GM12865 (cell line): ENCODE measurements at regions not wholly inside any gene's neighbourhood (a gene's known extent, or its start where the extent isn't known, plus 50 kb on each side); places are given as distances from the start of the nearest gene placed in this dataset.
A peak's percentile ranks its signal among the peaks of the same experiment; 100 is the strongest.

ENCODE experiments used
- DNase-seq: peaks from one replicate; pipeline ENCODE4 v3.0.0; 2010; ENCODE audit warnings: low read depth
- H3K4me3 ChIP-seq: 2 replicates; pipeline ENCODE4 v1.5.1; 2011; ENCODE audit warnings: mild to moderate bottlenecking, low read depth, low read length, control low read depth
- CTCF ChIP-seq: IDR thresholded peaks from 2 replicates; pipeline ENCODE4 v1.5.1; 2011; ENCODE audit warnings: low read length, control low read depth, low read depth, inconsistent platforms; ENCODE audit not compliant: insufficient read depth; ENCODE audit errors: missing control alignments

DNA sequence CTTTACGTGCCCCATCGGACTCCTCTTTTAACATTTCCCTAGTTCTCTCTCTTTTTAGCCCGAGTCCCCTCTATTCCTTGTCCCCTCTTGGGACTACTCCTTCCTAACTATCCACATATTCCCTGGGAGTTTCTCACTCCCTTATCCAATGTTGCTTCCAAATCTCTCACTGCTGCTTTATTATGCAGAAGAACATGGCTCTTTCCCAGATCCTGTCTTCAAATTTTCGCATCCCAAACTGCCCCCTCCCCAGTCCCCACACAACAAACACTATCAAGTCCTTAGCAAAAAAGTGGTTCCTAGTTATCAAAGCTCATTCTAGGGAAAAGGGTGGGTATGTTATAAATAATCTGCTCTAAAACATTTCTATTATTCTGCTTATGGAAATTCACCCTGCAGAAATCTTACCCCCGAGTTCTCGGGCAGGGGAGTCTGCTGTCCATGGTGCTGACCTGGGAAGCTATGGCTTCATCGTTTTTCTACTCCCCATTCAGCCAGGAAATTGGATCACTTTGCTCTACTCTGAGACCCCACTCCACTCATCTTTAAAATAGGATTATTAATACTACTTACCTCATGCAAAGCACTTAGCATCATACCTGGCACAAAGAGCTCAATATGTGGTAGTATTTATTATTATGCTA, 393.5 kb downstream of the BUD13 start:
- DNase-seq: peak; percentile 11
- TF ChIP-seq CTCF: no peak
- H3K4me3 ChIP-seq: no peak overlapping the region

DNA sequence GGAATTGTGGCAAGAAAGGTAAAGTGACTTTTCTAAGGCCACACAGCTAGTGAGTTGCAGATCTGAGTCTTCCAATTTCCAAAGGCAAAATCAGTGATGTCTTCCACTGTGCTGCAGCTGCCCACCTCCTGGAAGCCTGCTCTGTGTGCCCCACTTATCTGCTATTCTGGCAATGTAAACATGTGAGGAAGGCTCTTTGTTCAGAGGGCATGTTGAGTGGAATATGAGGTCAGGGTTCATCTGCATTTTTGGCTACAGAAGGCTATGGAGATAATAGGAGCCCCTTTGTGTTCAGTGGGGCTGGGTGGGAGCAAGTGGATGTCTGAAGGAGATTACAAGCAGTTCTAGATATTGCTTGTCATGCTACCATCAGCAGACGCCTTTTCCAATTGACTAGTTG, 396.2 kb downstream of the BUD13 start:
- no peak for TF ChIP-seq CTCF
- no peak for DNase-seq
- H3K4me3 ChIP-seq: no peak overlapping the region

- DNase-seq: no peak
- TF ChIP-seq CTCF: no peak
- H3K4me3 ChIP-seq: no peak overlapping the region
These were observed 396.7 kb downstream of the BUD13 start for GRCh38 chr11:116376054-116376453.

- no peak overlapping the region for H3K4me3 ChIP-seq
- no peak for TF ChIP-seq CTCF
- DNase-seq: no peak
These were observed 397.6 kb downstream of the BUD13 start for GRCh38 chr11:116375221-116375620.

DNA sequence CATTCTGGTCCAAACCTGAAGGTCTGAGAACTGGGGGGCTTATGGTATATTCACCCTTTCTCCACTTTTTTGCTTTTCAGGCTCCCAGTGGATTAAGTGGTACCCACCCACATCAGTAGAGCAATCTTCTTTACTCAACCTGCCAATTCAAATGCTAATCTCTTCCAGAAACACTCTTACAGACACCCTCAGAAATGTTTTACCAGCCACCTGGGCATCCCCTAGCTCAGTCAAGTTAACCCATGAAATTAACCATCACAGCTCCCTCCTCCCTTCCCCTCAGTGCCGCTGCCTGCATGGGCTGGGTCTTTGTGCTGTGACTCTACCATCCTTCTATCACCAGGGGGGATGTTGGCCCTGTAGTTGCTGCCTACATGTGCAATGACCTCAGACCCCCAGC, 398.7 kb downstream of the BUD13 start:
- TF ChIP-seq CTCF: no peak
- DNase-seq: no peak
- H3K4me3 ChIP-seq: no peak overlapping the region

GRCh38 chr11:116373104-116373944, 399.5 kb downstream of the BUD13 start:
- TF ChIP-seq CTCF: no peak
- no peak for DNase-seq
- H3K4me3 ChIP-seq: no peak overlapping the region
